CD8-positive, alpha-beta memory T cell (primary cell): ENCODE measurements at regions not wholly inside any gene's neighbourhood (a gene's known extent, or its start where the extent isn't known, plus 50 kb on each side); places are given as distances from the start of the nearest gene placed in this dataset.

Experiments
- CTCF ChIA-PET: fragments of 350-600 bp; sonication (Branson Sonifier 250); formaldehyde crosslinking; loops from one replicate; lab custom pipeline; 2021; ENCODE audit warnings: antibody characterized with exemption; lab: Charles Lee
- POLR2A ChIA-PET: fragments of 350-600 bp; sonication (Branson Sonifier 250); formaldehyde crosslinking; loops from one replicate; lab custom pipeline; 2021; ENCODE audit warnings: antibody characterized with exemption; lab: Charles Lee
- DNase-seq, 5 donors: peaks; one replicate each; pipeline versions ENCODE4 v3.0.0 to v3.0.0-alpha.2; 2020 to 2022; ENCODE audit warnings: mixed read lengths in 1 of 5
- H3K27ac ChIP-seq: one replicate; pipeline ENCODE4 v1.7.0; 2013; ENCODE audit warnings: low read depth, mild to moderate bottlenecking, low read length, moderate library complexity
- H3K27me3 ChIP-seq: 2 replicates; pipeline ENCODE4 v1.7.0; 2013; ENCODE audit warnings: low read length, mild to moderate bottlenecking; ENCODE audit not compliant: insufficient read depth, poor library complexity, severe bottlenecking
- H3K36me3 ChIP-seq: 2 replicates; pipeline ENCODE4 v1.7.0; 2013; ENCODE audit warnings: mild to moderate bottlenecking, low read length, moderate library complexity; ENCODE audit not compliant: insufficient read depth
- H3K4me1 ChIP-seq: 2 replicates; pipeline ENCODE4 v1.7.0; 2013; ENCODE audit warnings: mild to moderate bottlenecking, low read length, moderate library complexity; ENCODE audit not compliant: insufficient read depth
- H3K4me3 ChIP-seq: 2 replicates; pipeline ENCODE4 v1.7.0; 2013; ENCODE audit warnings: mild to moderate bottlenecking, low read length
- H3K9me3 ChIP-seq: 2 replicates; pipeline ENCODE4 v1.7.0; 2013; ENCODE audit warnings: mild to moderate bottlenecking, low read length
- H3K27ac Mint-ChIP-seq, 8 donors: one replicate each; pipeline ENCODE4 v1.8.0; 2020 to 2021; ENCODE audit warnings: mixed read lengths in 8 of 8, mild to moderate bottlenecking in 6 of 8, inconsistent platforms in 3 of 8, moderate library complexity in 3 of 8
- H3K27me3 Mint-ChIP-seq, 2 donors: one replicate each; pipeline ENCODE4 v1.8.0; 2020 to 2021; ENCODE audit warnings: mixed read lengths in 2 of 2, mild to moderate bottlenecking in 1 of 2, moderate library complexity in 1 of 2
- H3K36me3 Mint-ChIP-seq, 3 donors: one replicate each; pipeline ENCODE4 v1.8.0; 2020 to 2021; ENCODE audit warnings: mixed read lengths in 3 of 3, inconsistent platforms in 1 of 3, mild to moderate bottlenecking in 1 of 3
- H3K4me1 Mint-ChIP-seq, 3 donors: one replicate each; pipeline ENCODE4 v1.8.0; 2020 to 2021; ENCODE audit warnings: mixed read lengths in 3 of 3, inconsistent platforms in 1 of 3, mild to moderate bottlenecking in 1 of 3
- H3K4me3 Mint-ChIP-seq, 7 donors: one replicate each; pipeline ENCODE4 v1.8.0; 2020 to 2021; ENCODE audit warnings: mixed read lengths in 7 of 7, mild to moderate bottlenecking in 6 of 7, moderate library complexity in 4 of 7, inconsistent platforms in 2 of 7
- H3K9me3 Mint-ChIP-seq, 5 donors: one replicate each; pipeline ENCODE4 v1.8.0; 2020 to 2022; ENCODE audit warnings: mixed read lengths in 5 of 5, mild to moderate bottlenecking in 3 of 5, moderate library complexity in 2 of 5, inconsistent platforms in 1 of 5

- Histone ChIP-seq H3K27me3 (no peaks in the 10 kb centered on the region), H3K4me3 (no peak overlapping the region), H3K9me3 (no peaks in the 10 kb centered on the region), H3K27ac (no peak overlapping the region), H3K4me1 (peaks cover 84% of the 10 kb centered on the region), H3K36me3 (no peaks in the 10 kb centered on the region)
- ChIA-PET POLR2A (interaction anchor here (3.1 to 4.7 kb wide), 2 partner anchors 13 to 340 kb away, joined by 24 to 33 read pairs; no protein-coding TSS in a partner anchor), CTCF (interaction anchor here (0.6 to 6.0 kb wide), 20 partner anchors 12 to 542 kb away, joined by 3 to 94 read pairs (median 10); no protein-coding TSS in a partner anchor)
- Mint-ChIP-seq H3K27me3 (no peaks in the 10 kb centered on the region), H3K4me1 (peaks cover 89 to 99% (median 98%) of the 10 kb centered on the region in 3 donors), H3K27ac (peak overlapping the region; percentile 98 to 100 (median 99)), H3K4me3 (peak overlapping the region in 6 of 7 donors; percentile 32 to 88 (median 49)), H3K9me3 (peaks cover 0 to 2% (median 0%) of the 10 kb centered on the region in 5 donors), H3K36me3 (peaks cover 2 to 10% (median 9%) of the 10 kb centered on the region in 3 donors)
- DNase-seq = no peak
These were observed 298.3 kb downstream of the ETS1 start for GRCh38 chr11:128289048-128289447.

- no peak for DNase-seq
- Mint-ChIP-seq H3K36me3 (peaks cover 2 to 9% (median 6%) of the 10 kb centered on the region in 3 donors), H3K9me3 (peaks cover 0 to 2% (median 0%) of the 10 kb centered on the region in 5 donors), H3K4me3 (peak overlapping the region in 2 of 7 donors; percentile 15 to 24), H3K27ac (peak overlapping the region in 7 of 8 donors; percentile 0 to 100 (median 98)), H3K4me1 (peaks cover 88 to 94% (median 93%) of the 10 kb centered on the region in 3 donors), H3K27me3 (no peaks in the 10 kb centered on the region)
- Histone ChIP-seq H3K4me1 (peaks cover 82% of the 10 kb centered on the region), H3K4me3 (no peak overlapping the region), H3K9me3 (no peaks in the 10 kb centered on the region), H3K27me3 (no peaks in the 10 kb centered on the region), H3K27ac (no peak overlapping the region), H3K36me3 (no peaks in the 10 kb centered on the region)
- ChIA-PET POLR2A (interaction anchor here (0.6 to 4.7 kb wide), 2 partner anchors 14 to 31 kb away, joined by 6 to 33 read pairs; no protein-coding TSS in a partner anchor), CTCF (interaction anchor here (0.8 to 6.0 kb wide), 11 partner anchors 12 to 342 kb away, joined by 3 to 94 read pairs (median 4); no protein-coding TSS in a partner anchor)
These were observed 299.0 kb downstream of the ETS1 start for GRCh38 chr11:128288368-128288767.

- Mint-ChIP-seq H3K4me1 (peaks cover 59 to 63% (median 63%) of the 10 kb centered on the region in 3 donors), H3K27ac (peak overlapping the region; percentile 66 to 94 (median 90)), H3K36me3 (peaks cover 0 to 2% (median 0%) of the 10 kb centered on the region in 3 donors), H3K9me3 (no peaks in the 10 kb centered on the region), H3K27me3 (no peaks in the 10 kb centered on the region), H3K4me3 (peak overlapping the region; percentile 1 to 75 (median 68))
- Histone ChIP-seq H3K27ac (no peak overlapping the region), H3K36me3 (no peaks in the 10 kb centered on the region), H3K4me3 (peak overlapping the region; percentile 13), H3K27me3 (no peaks in the 10 kb centered on the region), H3K4me1 (peaks cover 51% of the 10 kb centered on the region), H3K9me3 (no peaks in the 10 kb centered on the region)
- POLR2A ChIA-PET = interaction anchor here (1.4 kb wide), 1 partner anchor 233 kb away, joined by 3 read pairs; no protein-coding TSS in a partner anchor
- DNase-seq = peak in 1 of 5 donors; percentile 28
- CTCF ChIA-PET = interaction anchor here (0.9 to 2.2 kb wide), 5 partner anchors 29 to 346 kb away, joined by 3 to 12 read pairs (median 4); no protein-coding TSS in a partner anchor
These were observed 302.0 kb downstream of the ETS1 start for GRCh38 chr11:128285321-128285720.

GRCh38 chr11:128284634-128285033 lies 302.7 kb downstream of the ETS1 start:
- POLR2A ChIA-PET = interaction anchor here (1.4 kb wide), 1 partner anchor 234 kb away, joined by 3 read pairs; no protein-coding TSS in a partner anchor
- H3K9me3 Mint-ChIP-seq = no peaks in the 10 kb centered on the region
- H3K27me3 Mint-ChIP-seq = peaks cover 4 to 5% of the 10 kb centered on the region in 2 donors
- peak overlapping the region; percentile 66 to 94 (median 90) for H3K27ac Mint-ChIP-seq
- CTCF ChIA-PET = interaction anchor here (0.9 to 2.2 kb wide), 6 partner anchors 34 to 472 kb away, joined by 3 to 12 read pairs (median 4); no protein-coding TSS in a partner anchor
- DNase-seq = no peak
- H3K36me3 ChIP-seq = no peaks in the 10 kb centered on the region
- peaks cover 52 to 56% (median 56%) of the 10 kb centered on the region in 3 donors for H3K4me1 Mint-ChIP-seq
- peaks cover 46% of the 10 kb centered on the region for H3K4me1 ChIP-seq
- no peaks in the 10 kb centered on the region for H3K27me3 ChIP-seq
- H3K4me3 Mint-ChIP-seq = peak overlapping the region in 6 of 7 donors; percentile 1 to 75 (median 62)
- no peaks in the 10 kb centered on the region for H3K36me3 Mint-ChIP-seq
- peak overlapping the region; percentile 13 for H3K4me3 ChIP-seq
- no peaks in the 10 kb centered on the region for H3K9me3 ChIP-seq
- no peak overlapping the region for H3K27ac ChIP-seq

- no peaks in the 10 kb centered on the region for H3K36me3 ChIP-seq
- ChIA-PET CTCF (interaction anchor here (0.7 to 1.6 kb wide), 8 partner anchors 31 to 349 kb away, joined by 3 to 6 read pairs (median 3); no protein-coding TSS in a partner anchor), POLR2A (interaction anchor here (1.1 kb wide), 1 partner anchor 190 kb away, joined by 3 read pairs; no protein-coding TSS in a partner anchor)
- H3K9me3 ChIP-seq = no peaks in the 10 kb centered on the region
- peaks cover 4 to 8% of the 10 kb centered on the region in 2 donors for H3K27me3 Mint-ChIP-seq
- no peaks in the 10 kb centered on the region for H3K36me3 Mint-ChIP-seq
- no peak overlapping the region for H3K27ac ChIP-seq
- H3K27ac Mint-ChIP-seq = peak overlapping the region in 2 of 8 donors; percentile 24 to 30
- H3K4me1 ChIP-seq = peaks cover 35% of the 10 kb centered on the region
- no peak overlapping the region for H3K4me3 Mint-ChIP-seq
- H3K9me3 Mint-ChIP-seq = no peaks in the 10 kb centered on the region
- H3K4me1 Mint-ChIP-seq = peaks cover 40 to 44% (median 44%) of the 10 kb centered on the region in 3 donors
- H3K4me3 ChIP-seq = no peak overlapping the region
- DNase-seq = no peak
- H3K27me3 ChIP-seq = no peaks in the 10 kb centered on the region
These were observed 303.9 kb downstream of the ETS1 start for GRCh38 chr11:128283451-128283850.

GRCh38 chr11:128282053-128282452 lies 305.3 kb downstream of the ETS1 start:
- no peak for DNase-seq
- Mint-ChIP-seq H3K27ac (no peak overlapping the region), H3K4me3 (no peak overlapping the region), H3K9me3 (no peaks in the 10 kb centered on the region), H3K4me1 (peaks cover 31 to 32% (median 32%) of the 10 kb centered on the region in 3 donors), H3K27me3 (peaks cover 4 to 16% of the 10 kb centered on the region in 2 donors), H3K36me3 (no peaks in the 10 kb centered on the region)
- Histone ChIP-seq H3K9me3 (no peaks in the 10 kb centered on the region), H3K4me3 (no peak overlapping the region), H3K27ac (no peak overlapping the region), H3K36me3 (no peaks in the 10 kb centered on the region), H3K27me3 (no peaks in the 10 kb centered on the region), H3K4me1 (peaks cover 33% of the 10 kb centered on the region)
- ChIA-PET POLR2A (no interaction called here), CTCF (interaction anchor here (1.6 kb wide), 1 partner anchor 350 kb away, joined by 5 read pairs; no protein-coding TSS in a partner anchor)

- H3K4me1 Mint-ChIP-seq = peaks cover 9 to 14% (median 10%) of the 10 kb centered on the region in 3 donors
- peaks cover 0 to 8% (median 3%) of the 10 kb centered on the region in 3 donors for H3K36me3 Mint-ChIP-seq
- H3K27me3 ChIP-seq = no peaks in the 10 kb centered on the region
- ChIA-PET CTCF (interaction anchor here (1.0 kb wide), 1 partner anchor 226 kb away, joined by 3 read pairs; no protein-coding TSS in a partner anchor), POLR2A (no interaction called here)
- no peaks in the 10 kb centered on the region for H3K36me3 ChIP-seq
- DNase-seq = no peak
- H3K9me3 Mint-ChIP-seq = no peaks in the 10 kb centered on the region
- H3K4me1 ChIP-seq = peaks cover 11% of the 10 kb centered on the region
- H3K4me3 Mint-ChIP-seq = no peak overlapping the region
- H3K4me3 ChIP-seq = no peak overlapping the region
- no peak overlapping the region for H3K27ac ChIP-seq
- H3K27me3 Mint-ChIP-seq = peaks cover 4 to 16% of the 10 kb centered on the region in 2 donors
- H3K27ac Mint-ChIP-seq = peak overlapping the region in 1 of 8 donors; percentile 20
- no peaks in the 10 kb centered on the region for H3K9me3 ChIP-seq
These were observed 307.5 kb downstream of the ETS1 start for GRCh38 chr11:128279866-128280265.

- Histone ChIP-seq H3K27ac (no peak overlapping the region), H3K4me1 (peaks cover 10% of the 10 kb centered on the region), H3K4me3 (no peak overlapping the region), H3K9me3 (no peaks in the 10 kb centered on the region), H3K36me3 (no peaks in the 10 kb centered on the region), H3K27me3 (no peaks in the 10 kb centered on the region)
- CTCF ChIA-PET = no interaction called here
- peaks cover 24 to 41% (median 28%) of the 10 kb centered on the region in 3 donors for H3K4me1 Mint-ChIP-seq
- DNase-seq = no peak
- peak overlapping the region in 3 of 8 donors; percentile 55 to 72 (median 56) for H3K27ac Mint-ChIP-seq
- H3K36me3 Mint-ChIP-seq = peaks cover 0 to 22% (median 3%) of the 10 kb centered on the region in 3 donors
- no peaks in the 10 kb centered on the region for H3K9me3 Mint-ChIP-seq
- peaks cover 1 to 9% of the 10 kb centered on the region in 2 donors for H3K27me3 Mint-ChIP-seq
- POLR2A ChIA-PET = no interaction called here
- no peak overlapping the region for H3K4me3 Mint-ChIP-seq
These were observed 313.6 kb downstream of the ETS1 start for GRCh38 chr11:128273736-128274135.
